ENCODE measurements at regions not wholly inside any gene's neighbourhood (a gene's known extent, or its start where the extent isn't known, plus 50 kb on each side); places are given as distances from the start of the nearest gene placed in this dataset.

GRCh38 chr12:125271892-125272291, 206.7 kb downstream of the AACS start:
- DNase-seq, result no peak

- DNase-seq, result no peak
Measured at GRCh38 chr12:125272383-125272933, 207.2 kb downstream of the AACS start.

DNA sequence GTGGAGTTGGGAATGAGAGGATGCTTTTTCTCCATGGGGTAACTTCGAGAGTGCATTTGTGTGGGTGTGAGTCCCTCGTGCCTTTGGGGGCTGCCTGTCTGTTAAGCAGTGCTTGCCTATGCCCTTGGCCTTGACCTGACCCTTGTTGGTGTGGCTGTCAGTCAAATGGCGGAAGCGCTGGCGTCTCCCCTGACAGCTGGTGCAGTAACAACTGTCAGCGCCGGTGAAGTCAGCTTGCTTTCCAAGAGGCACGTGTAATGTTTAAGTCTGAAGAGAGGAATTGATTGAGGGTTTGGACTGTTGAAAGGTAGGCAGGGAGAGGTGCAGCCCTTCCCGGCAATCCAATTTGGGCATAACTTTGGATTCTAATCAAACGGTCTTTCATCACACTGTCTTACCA, 211.3 kb downstream of the AACS start:
- DNase-seq, result peak in 1 of 3 donors; percentile 3

DNA sequence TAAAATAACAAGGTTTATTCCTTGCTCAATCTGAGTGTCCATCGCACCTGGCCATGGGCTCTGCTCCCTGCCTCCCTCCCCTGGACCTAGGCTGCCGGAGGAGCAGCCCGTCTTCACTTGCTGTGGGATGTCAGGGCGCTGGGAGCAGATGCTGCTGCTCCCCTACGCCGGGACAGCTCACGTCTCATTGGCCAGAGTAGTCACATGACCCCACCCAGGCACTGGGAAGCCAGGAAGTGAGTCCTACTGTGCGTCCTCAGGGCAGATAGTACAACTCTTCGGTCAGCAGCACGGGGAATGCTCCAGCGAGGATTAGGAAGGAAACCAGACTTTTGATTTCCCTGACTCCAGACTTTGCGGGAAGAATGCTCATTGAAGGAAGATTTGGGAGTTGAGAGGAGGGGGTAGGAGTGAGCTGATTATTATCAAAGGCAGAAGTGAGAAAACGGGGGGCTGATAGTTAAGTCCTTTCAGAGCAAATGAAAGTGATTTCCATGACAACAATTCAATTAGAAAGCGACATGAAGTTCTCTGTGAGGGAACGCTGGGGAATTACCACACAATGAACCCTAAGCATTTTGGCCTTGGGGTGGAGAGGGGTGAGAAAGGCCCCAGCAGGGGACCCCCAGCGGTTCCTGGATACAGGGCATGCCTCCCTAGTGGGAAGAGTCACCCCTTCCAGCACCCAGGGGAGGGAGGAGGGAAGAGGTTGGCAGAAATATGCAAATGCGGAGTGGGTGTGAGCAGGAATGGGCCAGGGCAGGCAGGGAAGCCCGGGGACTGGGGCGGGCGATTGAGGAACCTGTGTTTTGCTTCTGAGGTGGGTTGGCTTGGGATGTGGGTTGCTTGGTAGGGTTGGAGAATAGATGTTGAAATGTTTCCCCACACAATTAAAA, 215.5 kb downstream of the AACS start:
- DNase-seq, result no peak

DNA sequence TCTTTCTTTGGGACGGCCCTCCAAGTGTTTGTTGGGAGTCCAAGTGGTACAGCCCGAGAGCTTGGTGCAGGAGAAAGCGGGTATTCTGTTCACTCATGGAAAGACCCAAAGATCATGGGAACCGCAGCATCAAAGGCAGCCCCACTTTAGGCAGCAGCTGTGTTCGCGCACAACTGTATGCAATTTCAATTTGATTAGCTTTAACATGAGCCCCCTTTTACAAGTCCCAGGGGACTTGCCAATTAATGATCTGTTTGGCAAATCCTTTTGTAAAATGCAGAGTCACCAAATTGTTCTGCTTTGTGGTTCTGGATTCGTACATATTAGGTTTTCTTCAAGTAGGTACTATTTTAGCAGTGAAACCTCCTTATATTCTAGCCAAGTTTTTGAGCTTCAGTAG, 217.7 kb downstream of the AACS start:
- DNase-seq, result no peak

DNA sequence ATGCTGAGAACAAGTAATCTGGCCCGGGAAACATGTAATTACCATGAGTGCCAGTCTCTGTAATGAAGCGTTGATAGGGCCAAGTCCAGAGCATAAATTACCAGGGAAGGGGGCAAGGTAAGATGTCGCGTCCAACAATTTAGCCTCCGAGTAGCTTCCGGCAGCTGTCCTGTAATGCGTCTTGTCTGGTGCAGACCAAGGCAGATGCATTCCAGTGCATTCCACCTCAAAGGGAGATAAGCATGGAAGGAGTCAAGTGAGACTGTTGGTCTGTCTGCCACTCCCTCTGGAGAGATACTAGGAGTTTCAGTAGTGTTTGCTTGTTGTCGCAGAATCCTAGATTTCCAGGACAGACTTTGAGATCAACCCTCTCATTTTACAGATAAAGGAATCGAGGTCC, 218.3 kb downstream of the AACS start:
- DNase-seq, result no peak

DNA sequence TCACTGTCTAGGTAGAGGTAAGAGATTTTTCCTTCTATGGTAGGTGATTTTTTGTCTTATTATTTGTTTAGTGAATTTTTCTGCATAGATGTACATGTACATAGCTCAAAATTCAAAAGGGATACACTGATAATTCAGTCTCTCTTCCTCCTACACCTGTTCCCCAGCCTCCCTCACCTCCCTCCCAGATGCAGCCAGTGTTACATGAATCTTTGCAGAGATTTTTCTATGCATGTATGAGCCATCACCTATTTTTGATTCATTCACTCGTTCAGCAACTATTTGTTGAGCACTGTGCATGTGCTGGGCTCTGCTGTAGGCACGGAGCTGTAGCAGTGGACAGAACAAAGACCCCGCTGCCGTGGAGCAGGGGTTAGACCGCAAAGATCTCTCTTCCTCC, 218.9 kb downstream of the AACS start:
- no peak for DNase-seq

GRCh38 chr12:125284945-125285685, 219.9 kb downstream of the AACS start:
- DNase-seq, result no peak

GRCh38 chr12:125286005-125286727, 220.9 kb downstream of the AACS start:
- no peak for DNase-seq

GRCh38 chr12:125287155-125287847, 222.1 kb downstream of the AACS start:
- no peak for DNase-seq

DNA sequence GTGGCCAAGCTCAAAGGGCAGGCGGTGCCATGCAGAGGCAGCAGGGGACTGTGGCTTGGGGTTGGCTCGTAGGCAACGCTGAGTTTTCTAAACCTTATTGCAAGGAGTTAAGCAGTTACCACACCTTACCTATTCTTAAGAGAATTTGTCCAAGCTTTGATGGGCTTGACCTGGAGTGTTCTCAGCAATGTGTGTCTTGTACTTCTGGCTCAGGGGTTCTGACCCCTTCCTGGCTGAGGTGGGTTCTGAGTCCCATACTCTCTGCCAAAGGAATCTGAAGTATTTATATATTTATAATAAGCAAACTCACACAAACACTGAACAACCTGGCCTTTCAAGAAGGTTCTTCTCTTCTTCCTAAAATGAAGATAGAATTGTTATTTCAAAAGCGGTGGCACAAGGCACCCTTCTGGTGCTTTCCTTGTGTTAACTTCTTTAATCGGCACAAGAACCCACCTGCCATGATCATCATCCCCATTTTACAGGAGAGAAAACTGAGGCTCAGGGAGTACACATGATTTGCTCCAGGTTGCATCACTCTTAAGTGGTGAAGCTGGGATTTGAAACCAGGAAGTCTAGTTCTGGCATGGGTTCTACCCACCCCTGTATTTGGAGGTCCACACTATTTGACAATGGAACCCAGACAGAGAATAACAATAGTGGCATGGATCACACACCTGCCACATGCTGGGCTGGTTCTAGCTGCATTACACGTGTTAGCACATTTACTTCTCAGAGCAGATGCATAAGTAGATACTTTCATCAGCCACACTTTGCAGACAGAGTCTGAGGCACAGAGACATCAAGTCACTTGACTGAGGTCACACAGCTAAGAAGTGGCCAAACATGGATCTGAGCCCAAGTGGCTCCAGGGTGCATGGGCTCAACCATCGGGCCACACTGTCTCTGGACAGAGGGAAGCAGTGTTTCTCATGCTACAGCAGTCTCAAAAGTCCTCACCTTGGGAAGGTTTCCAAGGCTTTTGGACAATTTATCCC, 224.0 kb downstream of the AACS start:
- no peak for DNase-seq

DNA sequence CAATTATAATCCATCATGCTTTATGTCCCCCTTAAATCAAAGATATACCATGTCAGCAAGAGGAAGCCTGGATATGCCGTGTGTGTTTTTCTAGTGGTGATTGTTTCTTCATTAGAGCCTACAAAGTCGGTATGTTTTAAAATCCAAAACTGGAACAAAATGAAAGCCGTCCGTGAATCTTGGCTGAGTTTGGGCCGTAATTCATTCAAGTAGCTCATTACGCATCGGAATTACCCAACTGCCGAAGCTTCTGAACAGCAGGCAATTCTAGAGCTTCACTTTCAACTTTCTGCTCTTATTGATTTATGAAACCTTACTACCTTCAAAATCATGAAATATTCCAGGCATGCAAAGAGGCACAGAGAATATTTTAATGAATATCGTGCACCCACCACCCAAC, 224.7 kb downstream of the AACS start:
- DNase-seq, result no peak

GRCh38 chr12:125292700-125293099, 227.5 kb downstream of the AACS start:
- DNase-seq, result no peak

DNA sequence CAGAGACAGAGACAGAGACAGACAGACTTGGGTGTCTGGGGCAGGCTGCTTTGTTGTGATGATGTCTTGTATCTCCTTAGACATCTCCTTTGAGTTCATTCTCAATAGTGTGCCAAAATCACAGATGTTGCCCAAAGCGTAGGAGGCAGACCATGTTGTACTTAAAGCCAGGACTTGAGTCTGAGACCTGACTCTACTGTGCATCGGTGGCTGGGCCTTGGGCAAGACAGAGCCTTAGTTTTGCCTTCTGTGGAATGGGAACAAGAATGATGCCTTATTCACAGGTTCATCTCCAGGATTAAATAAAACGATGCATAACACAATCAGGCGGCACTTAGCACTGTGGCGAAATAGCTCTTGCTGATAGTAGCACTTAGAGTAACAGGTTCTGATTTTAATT, 230.3 kb downstream of the AACS start:
- DNase-seq, result no peak

DNA sequence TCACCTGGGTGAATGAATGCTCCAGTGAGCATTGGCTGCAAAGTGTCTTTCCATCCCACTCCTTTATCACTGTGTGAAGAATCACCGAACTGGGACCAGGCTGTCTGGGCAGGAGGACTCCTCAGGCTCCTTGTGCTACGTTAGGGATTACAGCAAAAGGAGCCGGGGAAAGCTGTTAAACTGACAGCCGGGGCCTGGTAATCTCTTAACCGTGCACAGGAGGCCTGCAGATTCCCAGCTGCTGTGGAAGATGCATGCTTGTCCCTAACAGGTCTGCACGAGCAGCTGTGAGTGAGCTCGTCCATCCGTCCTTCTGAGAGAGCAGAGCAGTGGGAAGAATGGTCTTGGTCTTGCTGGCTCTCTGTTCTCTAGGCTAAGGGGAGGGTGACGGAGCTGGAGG, 231.5 kb downstream of the AACS start:
- DNase-seq, result no peak

DNA sequence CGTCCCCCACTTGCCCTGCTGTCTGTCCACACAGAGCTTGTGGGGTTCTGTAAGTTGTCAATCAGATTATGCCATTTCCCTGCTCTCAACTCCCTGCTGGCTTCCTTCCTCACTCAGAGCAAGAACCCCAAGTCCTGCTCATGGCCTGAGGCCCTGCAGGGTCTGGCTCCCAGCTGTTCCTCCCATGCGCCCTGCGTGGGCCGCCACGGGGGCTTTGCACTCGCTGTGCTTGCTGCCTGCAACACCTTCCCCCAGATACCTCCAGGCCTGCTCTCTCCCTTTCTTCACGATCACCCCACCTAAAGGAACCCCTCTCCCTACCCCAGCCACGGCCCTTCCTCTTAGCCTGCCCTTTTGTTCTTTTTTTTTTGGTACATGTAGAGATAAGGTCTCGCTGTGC, 234.6 kb downstream of the AACS start:
- DNase-seq, result no peak

DNA sequence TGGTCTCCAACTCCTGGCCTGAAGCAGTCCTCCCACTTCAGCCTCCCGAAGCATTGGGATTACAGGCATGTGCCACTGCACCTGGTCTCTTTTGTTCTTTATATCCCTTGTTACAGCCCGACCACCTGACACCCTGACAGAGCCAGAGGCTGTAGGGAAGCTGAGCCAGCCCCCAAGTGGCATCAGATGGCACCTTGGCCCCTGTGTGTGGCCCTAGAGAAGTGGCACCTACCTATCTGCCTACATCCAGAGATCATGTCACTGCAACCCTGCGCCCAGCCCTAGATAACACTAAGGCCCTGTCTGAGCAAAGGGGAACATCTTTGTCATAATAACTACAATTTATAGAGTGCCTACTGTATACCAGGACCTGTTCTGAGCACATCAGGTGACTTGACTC, 235.0 kb downstream of the AACS start:
- DNase-seq, result no peak

- no peak for DNase-seq
Measured at GRCh38 chr12:125303337-125303736, 238.1 kb downstream of the AACS start.

DNA sequence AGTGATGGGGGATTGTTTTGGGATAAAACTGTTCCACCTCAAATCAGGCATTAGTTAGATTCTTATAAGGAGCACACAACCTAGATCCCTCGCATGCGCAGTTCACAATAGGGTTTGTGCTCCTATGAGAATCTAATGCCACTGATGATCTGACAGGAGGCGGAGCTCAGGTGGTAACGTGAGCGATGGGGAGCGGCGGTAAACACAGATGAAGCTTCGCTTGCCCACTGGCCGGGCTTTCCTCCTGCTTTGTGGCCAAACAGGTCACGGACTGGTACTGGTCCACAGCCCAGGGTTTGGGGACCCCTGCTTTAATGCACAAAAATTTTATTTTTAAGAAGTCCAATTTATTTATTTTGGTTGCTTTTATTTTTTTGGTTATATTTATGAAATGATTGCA, 238.8 kb downstream of the AACS start:
- no peak for DNase-seq

- DNase-seq, result no peak
Measured at GRCh38 chr12:125305231-125305630, 240.0 kb downstream of the AACS start.

Measured in muscle of back (tissue), 3 donors.